MG63 (cell line): ENCODE measurements at regions not wholly inside any gene's neighbourhood (a gene's known extent, or its start where the extent isn't known, plus 50 kb on each side); places are given as distances from the start of the nearest gene placed in this dataset.

Experiments used
- DNase-seq: peaks from one replicate; pipeline ENCODE4 v3.0.0-alpha.2; 2020
- H3K27me3 ChIP-seq: fragments of 250-450 bp; sonication (Bioruptor Pico); 2 replicates; pipeline ENCODE4 v1.5.1; 2020; ENCODE audit warnings: mild to moderate bottlenecking, moderate library complexity
- H3K36me3 ChIP-seq: fragments of 250-450 bp; sonication (Bioruptor Pico); 2 replicates; pipeline ENCODE4 v1.5.1; 2020; ENCODE audit warnings: mild to moderate bottlenecking, moderate library complexity
- H3K4me3 ChIP-seq: fragments of 250-450 bp; sonication (Bioruptor Pico); 2 replicates; pipeline ENCODE4 v1.5.1; 2020; ENCODE audit warnings: mild to moderate bottlenecking, moderate library complexity
- H3K9me3 ChIP-seq: fragments of 250-450 bp; sonication (Bioruptor Pico); 2 replicates; pipeline ENCODE4 v1.5.1; 2020; ENCODE audit warnings: mild to moderate bottlenecking, moderate library complexity

GRCh38 chr1:218946147-218946546, 227.5 kb upstream of the LYPLAL1 start:
- Histone ChIP-seq H3K4me3 (no peak overlapping the region), H3K27me3 (no peaks in the 10 kb centered on the region), H3K36me3 (no peaks in the 10 kb centered on the region), H3K9me3 (no peaks in the 10 kb centered on the region; the same call in 1 of the 2 replicates)
- no peak for DNase-seq

GRCh38 chr1:218948446-218948845, 225.2 kb upstream of the LYPLAL1 start:
- Histone ChIP-seq H3K9me3 (no peaks in the 10 kb centered on the region), H3K27me3 (no peaks in the 10 kb centered on the region), H3K36me3 (no peaks in the 10 kb centered on the region), H3K4me3 (no peak overlapping the region)
- no peak for DNase-seq

DNA sequence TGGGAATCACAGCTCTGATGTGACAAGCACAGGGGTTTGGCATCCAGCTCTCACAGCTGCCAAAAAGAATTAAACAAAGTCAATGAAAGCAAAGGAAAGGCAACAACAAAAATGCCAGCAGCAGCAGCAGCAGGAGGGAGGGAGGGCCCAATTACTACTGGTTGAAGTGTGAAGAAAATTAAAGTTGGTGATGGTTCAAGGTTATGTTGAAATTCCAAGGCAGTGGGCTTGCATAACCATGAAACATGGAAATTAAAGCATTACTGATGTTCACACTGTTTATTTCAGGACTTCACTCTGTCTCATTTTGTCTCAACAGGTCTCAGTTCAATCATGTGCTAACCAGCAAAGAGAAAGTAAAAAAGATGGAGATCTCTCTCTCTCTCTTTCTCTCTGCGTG, 220.3 kb upstream of the LYPLAL1 start:
- DNase-seq = no peak
- H3K27me3 ChIP-seq = no peaks in the 10 kb centered on the region
- no peak overlapping the region for H3K4me3 ChIP-seq
- H3K36me3 ChIP-seq = no peaks in the 10 kb centered on the region
- H3K9me3 ChIP-seq = no peaks in the 10 kb centered on the region

DNA sequence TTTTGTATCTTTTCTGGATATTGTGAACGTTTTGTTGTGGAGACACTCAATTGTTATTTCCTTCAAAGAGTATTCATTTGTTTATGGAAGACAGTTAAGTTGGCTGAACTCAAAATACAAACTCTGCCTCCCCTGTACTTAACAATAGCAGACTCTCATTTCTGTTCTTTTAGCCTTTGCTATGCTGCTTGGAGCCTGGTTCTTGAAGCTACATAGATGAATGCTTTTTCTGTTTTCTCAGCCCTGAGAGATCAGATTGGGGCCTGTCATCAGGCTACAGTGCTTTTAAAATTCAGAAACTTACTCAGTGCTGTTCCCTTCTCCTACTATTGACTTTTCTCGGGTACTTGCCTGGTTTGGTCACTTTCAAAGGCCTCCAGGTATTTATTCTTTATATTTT, 215.7 kb upstream of the LYPLAL1 start:
- Histone ChIP-seq H3K9me3 (no peaks in the 10 kb centered on the region), H3K27me3 (no peaks in the 10 kb centered on the region), H3K4me3 (no peak overlapping the region), H3K36me3 (no peaks in the 10 kb centered on the region)
- no peak for DNase-seq

GRCh38 chr1:218959784-218960183, 213.9 kb upstream of the LYPLAL1 start:
- Histone ChIP-seq H3K36me3 (no peaks in the 10 kb centered on the region), H3K4me3 (no peak overlapping the region), H3K9me3 (no peaks in the 10 kb centered on the region), H3K27me3 (no peaks in the 10 kb centered on the region)
- no peak for DNase-seq

DNA sequence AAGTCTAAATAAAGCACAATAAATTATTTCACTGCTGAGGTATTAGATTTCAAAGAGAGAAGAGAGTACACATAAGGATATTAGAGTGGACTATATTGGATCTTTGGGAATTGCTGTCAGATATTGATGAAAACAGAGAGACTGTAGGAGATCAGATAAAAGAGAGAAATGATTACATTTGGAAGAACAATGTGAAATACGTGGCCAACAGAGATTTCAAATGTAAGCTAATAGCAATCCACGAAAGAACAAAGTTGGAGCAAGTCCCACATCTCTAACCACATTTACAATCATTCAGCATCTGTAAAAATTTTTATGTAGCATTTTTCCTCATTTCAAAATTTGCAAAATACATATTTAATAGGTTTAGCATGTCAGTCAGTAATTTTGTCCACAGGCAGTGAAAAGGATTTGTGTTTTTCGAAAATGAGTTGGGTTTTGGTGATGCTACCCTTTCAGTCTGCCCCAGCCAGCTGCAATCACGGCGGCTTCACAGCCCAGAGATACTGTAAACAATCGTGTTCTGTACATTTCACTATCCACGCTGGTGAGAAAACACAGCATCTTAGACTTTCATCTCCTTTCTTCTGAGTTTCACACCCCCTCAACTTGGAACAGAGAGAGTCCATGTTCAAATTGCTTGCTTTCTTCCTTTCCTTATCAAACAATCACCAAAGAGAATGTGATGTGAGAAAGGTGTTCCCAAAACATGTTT, 209.1 kb upstream of the LYPLAL1 start:
- H3K36me3 ChIP-seq = no peaks in the 10 kb centered on the region
- no peaks in the 10 kb centered on the region for H3K27me3 ChIP-seq
- no peaks in the 10 kb centered on the region for H3K9me3 ChIP-seq
- DNase-seq = no peak
- H3K4me3 ChIP-seq = no peak overlapping the region

DNA sequence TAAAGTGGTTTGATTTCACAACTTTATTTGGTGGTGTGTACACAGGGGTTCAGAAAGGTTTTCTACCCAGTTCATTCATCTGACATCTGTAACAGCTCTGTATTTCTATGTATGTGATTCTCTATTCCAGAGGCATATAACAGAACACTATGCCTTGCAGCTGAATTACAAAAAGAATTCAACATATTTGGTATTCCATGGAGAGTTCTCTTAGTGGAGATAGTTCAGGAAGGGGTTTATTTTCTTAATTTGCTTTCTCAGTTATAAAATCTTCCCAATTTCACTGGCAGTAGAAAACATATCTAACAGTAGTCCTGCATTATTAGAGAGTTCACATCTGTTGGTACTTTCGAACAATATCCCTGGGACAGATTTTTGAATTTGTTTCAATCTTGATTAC, 207.9 kb upstream of the LYPLAL1 start:
- Histone ChIP-seq H3K4me3 (no peak overlapping the region), H3K36me3 (no peaks in the 10 kb centered on the region), H3K9me3 (no peaks in the 10 kb centered on the region), H3K27me3 (no peaks in the 10 kb centered on the region)
- DNase-seq = no peak

DNA sequence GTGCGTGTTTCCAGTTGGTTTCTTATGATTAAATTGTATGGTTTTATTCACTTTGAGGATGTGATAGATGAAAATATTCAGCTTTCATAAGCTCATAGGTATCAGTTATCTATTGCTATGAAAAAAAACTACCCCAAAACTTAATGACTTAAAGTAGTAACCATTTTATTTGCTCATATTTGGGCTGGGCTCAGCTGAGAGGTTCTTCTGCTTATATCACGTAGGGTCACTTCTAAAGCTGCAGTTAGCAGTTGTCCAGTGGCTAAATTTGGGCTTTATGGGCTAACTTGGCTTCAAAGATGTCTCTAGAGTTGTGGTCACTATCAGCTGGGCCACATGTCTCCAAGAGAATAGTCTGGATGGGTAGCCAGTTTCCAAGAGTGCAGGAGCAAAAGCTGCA, 206.4 kb upstream of the LYPLAL1 start:
- Histone ChIP-seq H3K27me3 (no peaks in the 10 kb centered on the region), H3K4me3 (no peak overlapping the region), H3K36me3 (no peaks in the 10 kb centered on the region)

DNA sequence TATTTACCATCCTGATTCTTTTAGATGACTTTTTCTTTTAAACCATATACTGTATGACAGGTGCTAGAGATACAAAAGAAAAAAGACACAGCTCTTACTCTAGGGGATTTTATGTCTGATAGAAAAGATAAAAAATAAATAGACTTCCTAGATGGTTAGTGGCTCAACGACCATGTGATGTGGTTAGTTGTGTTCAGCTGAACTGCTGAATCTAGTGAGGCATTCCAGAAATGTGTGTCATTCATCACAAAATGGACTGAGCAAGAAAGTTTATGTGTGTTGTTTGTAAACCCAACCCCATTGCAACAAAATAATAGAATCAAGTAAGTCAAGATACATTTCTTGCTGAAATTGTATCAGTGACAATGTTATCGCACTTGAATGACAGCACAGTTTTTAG, 205.8 kb upstream of the LYPLAL1 start:
- no peaks in the 10 kb centered on the region for H3K27me3 ChIP-seq
- no peak for DNase-seq

More for the DNA sequence above, 206.4 kb upstream of the LYPLAL1 start:
- no peak for DNase-seq
- H3K9me3 ChIP-seq = no peaks in the 10 kb centered on the region

DNA sequence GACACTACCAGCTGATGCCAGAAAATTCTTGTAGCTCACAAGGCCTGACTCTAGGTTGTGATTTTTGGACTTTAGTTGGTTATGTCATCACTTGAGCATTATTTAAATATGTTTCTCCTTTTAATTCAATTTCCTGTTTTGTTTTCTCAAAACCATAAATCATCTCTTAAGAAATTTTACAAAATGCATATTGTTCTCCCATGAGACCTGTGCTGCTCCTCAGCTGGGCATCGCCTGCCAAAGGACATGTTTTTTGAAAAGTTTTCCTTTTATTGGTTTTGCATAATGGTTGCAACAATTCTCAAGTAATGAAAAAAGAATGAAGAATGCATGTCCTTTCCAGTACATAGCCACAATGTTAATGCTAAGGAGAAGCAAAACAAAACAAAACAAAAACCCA, 204.7 kb upstream of the LYPLAL1 start:
- Histone ChIP-seq H3K36me3 (no peaks in the 10 kb centered on the region), H3K9me3 (no peaks in the 10 kb centered on the region), H3K27me3 (no peaks in the 10 kb centered on the region), H3K4me3 (no peak overlapping the region)
- DNase-seq = no peak

More for the DNA sequence above, 205.8 kb upstream of the LYPLAL1 start:
- no peaks in the 10 kb centered on the region for H3K36me3 ChIP-seq
- H3K4me3 ChIP-seq = no peak overlapping the region
- no peaks in the 10 kb centered on the region for H3K9me3 ChIP-seq

DNA sequence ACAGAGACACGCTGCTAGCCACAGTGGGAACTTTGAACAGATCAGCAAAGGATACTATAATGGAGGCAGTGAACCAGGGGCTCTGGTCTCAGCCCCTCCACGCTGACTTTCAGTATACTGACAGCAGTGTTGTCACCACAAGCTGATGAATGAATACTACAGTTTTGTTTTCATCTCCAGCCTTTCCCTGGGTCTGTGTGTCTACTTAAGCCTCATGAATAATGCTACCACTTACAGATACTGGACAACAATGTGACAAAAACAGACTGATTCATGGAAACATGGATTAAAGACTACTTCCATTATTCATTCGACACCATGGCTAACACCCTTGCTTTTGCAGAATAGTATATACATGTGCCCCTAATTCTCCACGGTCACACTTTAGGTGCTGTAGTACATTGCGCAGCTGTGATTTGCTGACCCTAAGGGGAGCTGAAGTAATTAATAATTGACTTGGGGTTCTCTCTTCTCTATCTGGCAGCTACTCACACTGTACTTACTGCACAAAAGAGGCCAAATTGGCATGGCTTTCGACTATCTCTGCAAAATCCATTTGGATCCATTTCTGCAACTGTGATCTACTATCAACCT, 203.2 kb upstream of the LYPLAL1 start:
- DNase-seq = no peak
- H3K9me3 ChIP-seq = no peaks in the 10 kb centered on the region
- H3K4me3 ChIP-seq = no peak overlapping the region
- H3K27me3 ChIP-seq = no peaks in the 10 kb centered on the region
- no peaks in the 10 kb centered on the region for H3K36me3 ChIP-seq

DNA sequence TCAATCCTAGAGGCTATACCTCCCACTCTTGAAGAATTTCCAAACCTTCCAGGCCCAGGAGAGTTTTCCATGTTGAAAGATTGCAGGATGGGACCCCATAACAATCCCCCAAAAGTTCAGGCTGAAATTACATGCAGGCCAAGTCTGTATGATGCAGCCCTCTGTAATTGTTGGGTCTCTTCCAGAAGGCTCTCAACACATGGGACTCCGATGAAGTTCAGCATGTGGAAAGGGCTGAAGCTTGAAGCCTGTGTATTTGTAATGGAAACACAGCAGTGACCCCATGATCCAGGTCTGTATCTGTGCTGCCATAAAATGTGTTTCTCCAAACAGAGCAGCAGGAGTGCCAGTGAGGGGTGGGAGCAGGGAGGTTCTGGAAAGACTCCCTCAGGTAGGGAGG, 202.5 kb upstream of the LYPLAL1 start:
- Histone ChIP-seq H3K9me3 (no peaks in the 10 kb centered on the region), H3K4me3 (no peak overlapping the region), H3K27me3 (no peaks in the 10 kb centered on the region), H3K36me3 (no peaks in the 10 kb centered on the region)
- no peak for DNase-seq

DNA sequence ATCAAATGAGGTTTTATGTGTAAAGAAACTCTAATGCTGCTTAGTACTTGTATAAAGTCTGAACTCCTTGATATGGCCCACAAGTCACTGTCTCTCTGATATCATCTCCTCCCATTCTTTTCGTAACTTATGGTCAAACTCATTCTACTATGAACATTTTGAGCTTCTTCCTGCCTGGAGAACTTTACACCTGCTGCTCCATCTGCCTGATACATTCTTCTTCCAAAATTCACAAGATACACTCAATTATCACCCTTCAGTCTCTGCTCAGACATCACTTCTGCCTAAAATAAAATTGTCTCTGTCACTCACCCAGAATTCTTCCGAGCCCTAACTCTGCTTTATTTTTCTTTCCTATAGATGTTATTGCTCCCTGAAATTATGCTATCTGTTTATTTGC, 192.8 kb upstream of the LYPLAL1 start:
- Histone ChIP-seq H3K4me3 (no peak overlapping the region), H3K36me3 (no peaks in the 10 kb centered on the region), H3K9me3 (no peaks in the 10 kb centered on the region), H3K27me3 (no peaks in the 10 kb centered on the region)
- DNase-seq = no peak

DNA sequence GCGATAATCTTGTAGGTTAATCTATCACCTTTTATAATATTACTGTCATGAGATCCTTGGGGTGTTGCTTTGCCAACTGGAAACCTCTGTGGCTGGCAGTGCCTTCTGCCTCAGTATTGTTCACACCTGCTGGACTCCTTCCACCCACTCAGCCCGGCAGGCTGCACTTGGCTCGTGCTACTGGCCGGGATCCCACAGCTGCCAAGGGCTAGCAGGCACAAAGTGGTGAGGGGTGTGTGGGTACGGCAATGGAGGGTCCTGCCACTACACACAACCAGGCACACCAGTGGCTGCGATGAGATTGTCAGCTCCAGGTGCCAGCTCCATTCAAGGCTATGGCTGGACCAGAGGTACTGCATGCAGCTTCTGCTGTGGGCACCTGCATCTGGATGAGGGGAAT, 191.2 kb upstream of the LYPLAL1 start:
- H3K9me3 ChIP-seq = no peaks in the 10 kb centered on the region

GRCh38 chr1:218983433-218983832, 190.2 kb upstream of the LYPLAL1 start:
- 0 out of 2 replicates have a peak, but pooled peaks cover 2% of the 10 kb centered on the region for H3K9me3 ChIP-seq
- DNase-seq = no peak
- no peak overlapping the region for H3K4me3 ChIP-seq
- H3K36me3 ChIP-seq = no peaks in the 10 kb centered on the region
- H3K27me3 ChIP-seq = no peaks in the 10 kb centered on the region

More for the DNA sequence above, 191.2 kb upstream of the LYPLAL1 start:
- DNase-seq = no peak
- H3K36me3 ChIP-seq = no peaks in the 10 kb centered on the region
- H3K27me3 ChIP-seq = no peaks in the 10 kb centered on the region
- no peak overlapping the region for H3K4me3 ChIP-seq

- H3K9me3 ChIP-seq = 0 out of 2 replicates have a peak, but pooled peaks cover 5% of the 10 kb centered on the region
- no peak overlapping the region for H3K4me3 ChIP-seq
- H3K27me3 ChIP-seq = no peaks in the 10 kb centered on the region
- no peak for DNase-seq
- no peaks in the 10 kb centered on the region for H3K36me3 ChIP-seq
These were observed 189.8 kb upstream of the LYPLAL1 start for GRCh38 chr1:218983848-218984247.

DNA sequence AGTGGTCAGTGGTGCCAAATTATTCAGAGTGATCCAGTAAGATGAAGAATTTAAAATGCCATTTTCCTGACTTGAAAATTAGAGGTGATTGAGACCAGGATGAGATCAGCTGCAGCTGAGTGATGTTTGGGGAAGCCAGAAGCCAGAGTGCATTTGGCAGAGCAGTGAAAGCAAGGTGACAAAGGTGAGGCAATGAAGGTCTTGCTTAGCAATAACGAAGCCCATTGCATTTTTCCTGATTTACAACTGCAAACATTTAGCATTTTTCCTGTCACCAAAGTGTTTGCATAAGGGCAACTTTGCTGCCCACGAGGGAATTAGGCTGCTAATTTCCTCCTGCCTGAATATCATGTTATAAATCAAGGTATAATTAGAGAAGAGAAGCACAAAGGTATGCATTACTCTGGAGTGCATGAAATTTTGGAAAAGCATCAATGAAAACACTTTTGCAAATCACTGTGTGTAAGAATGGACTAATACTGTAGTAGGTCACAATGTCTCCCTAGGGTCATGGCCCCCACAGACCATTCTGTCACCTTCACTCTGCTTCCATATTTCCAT, 188.2 kb upstream of the LYPLAL1 start:
- no peaks in the 10 kb centered on the region for H3K36me3 ChIP-seq
- H3K4me3 ChIP-seq = no peak overlapping the region
- peaks cover 10% of the 10 kb centered on the region for H3K9me3 ChIP-seq
- H3K27me3 ChIP-seq = no peaks in the 10 kb centered on the region
- no peak for DNase-seq

- peaks cover 11% of the 10 kb centered on the region for H3K9me3 ChIP-seq
- H3K4me3 ChIP-seq = no peak overlapping the region
- H3K36me3 ChIP-seq = no peaks in the 10 kb centered on the region
- DNase-seq = no peak
- no peaks in the 10 kb centered on the region for H3K27me3 ChIP-seq
These were observed 186.9 kb upstream of the LYPLAL1 start for GRCh38 chr1:218986816-218987215.
